Heart left ventricle (tissue), 16 donors: ENCODE measurements at regions not wholly inside any gene's neighbourhood (a gene's known extent, or its start where the extent isn't known, plus 50 kb on each side); places are given as distances from the start of the nearest gene placed in this dataset.

Experiments
- ATAC-seq, 4 donors: fragments of 200-7000 bp; cut with Tn5 transposase; one replicate each; pipeline ENCODE4 v1.9.1; 2020 to 2022; ENCODE audit warnings: moderate library complexity in 4 of 4, mild to moderate bottlenecking in 3 of 4, moderate number of reproducible peaks in 1 of 4
- DNase-seq, 5 donors: peaks; one replicate each; pipeline ENCODE4 v3.0.0-alpha.2; 2020
- H3K27ac ChIP-seq, 12 donors: fragments of 200-600 bp; sonication (generic) in 4 of 12; one replicate each; pipeline versions ENCODE4 v1.5.0 to v1.8.0; 2016 to 2022; ENCODE audit warnings: mild to moderate bottlenecking in 2 of 12
- H3K27me3 ChIP-seq, 9 donors: fragments of 200-600 bp; sonication (generic) in 2 of 9; one replicate each; pipeline versions ENCODE4 v1.5.1 to v1.8.0; 2016 to 2022; ENCODE audit warnings: mild to moderate bottlenecking in 3 of 9
- H3K36me3 ChIP-seq, 9 donors: fragments of 200-600 bp; sonication (generic) in 2 of 9; one replicate each; pipeline versions ENCODE4 v1.5.0 to v1.8.0; 2018 to 2022; ENCODE audit warnings: mild to moderate bottlenecking in 2 of 9
- H3K4me1 ChIP-seq, 12 donors: fragments of 200-600 bp; sonication (generic) in 4 of 12; one replicate each; pipeline versions ENCODE4 v1.5.0 to v1.8.0; 2016 to 2022; ENCODE audit warnings: mild to moderate bottlenecking in 3 of 12
- H3K4me3 ChIP-seq, 12 donors: fragments of 200-600 bp; sonication (generic) in 4 of 12; one replicate each; pipeline versions ENCODE4 v1.5.0 to v1.8.0; 2017 to 2022; ENCODE audit warnings: mild to moderate bottlenecking in 9 of 12, moderate library complexity in 4 of 12
- H3K9me3 ChIP-seq, 12 donors: fragments of 200-600 bp; sonication (generic) in 4 of 12; one replicate each; pipeline versions ENCODE4 v1.5.0 to v1.8.0; 2016 to 2022; ENCODE audit warnings: mild to moderate bottlenecking in 1 of 12
- CTCF ChIP-seq, 12 donors: fragments of 200-600 bp; sonication (generic) in 4 of 12; IDR thresholded peaks; one replicate each; pipeline versions ENCODE4 v1.5.0 to v1.8.0; 2018 to 2022; ENCODE audit warnings: antibody characterized with exemption in 12 of 12, mild to moderate bottlenecking in 5 of 12
- POLR2A ChIP-seq, 2 donors: fragments of 450-650 bp; IDR thresholded peaks; one replicate each; pipeline ENCODE4 v1.6.1; 2017; ENCODE audit warnings: antibody characterized with exemption in 2 of 2, mild to moderate bottlenecking in 2 of 2, moderate library complexity in 2 of 2
- WGBS, 4 donors: extraction: QIAGEN DNeasy Blood & Tissue Kit in 2 of 4; methylation state at CpG; one replicate each; pipeline versions ENCODE4 v1.1.5 to v1.1.7; 2013 to 2018; 5-methylcytosine and 5-hydroxymethylcytosine counted together
- intact Hi-C, 10 donors: fragments of 100-400 bp; cut with DNase I; formaldehyde crosslinking; loops; one replicate each; pipeline versions ENCODE4 v1.11.1 to v1.14.2; 2022
- donor health status: ischemic (EF 13 %, LVEDD 7.1; RV severe dilation, severe dysfunction).
- donor health status: healthy with polysubstance abuse.
- donor health status: DM: no; HTN: yes; CAD: no.
- donor health status: DM: no; HTN: no; CAD: no.
- donor health status: ischemic (EF 25% LVEDD 6.9; RV normal size, moderate dysfunction).
- donor health status: ischemic (EF 25% LVEDD 5.7; RV mildly dilated, moderate dysfunction).
- donor health status: healthy.
- donor health status: DM: yes; HTN: yes; CAD: no.
- donor health status: ischemic (EF 35%, LVEDD 5.7; RV mildly dilated, moderate dysfunction).
- donor health status: nonischemic (EF 11% LVEDD 7.7; RV severe dilation, severe dysfunction).
- donor health status: DM: yes; HTN: yes; CAD: no.
- donor health status: PGD.
- donor health status: ischemic (EF 29% LVEDD 5.4; RV normal size, mild dysfunction).
- donor health status: nonischemic (EF 23%, LVEDD 6.1; RV moderate dilation, normal function).

GRCh38 chr16:76854234-76854633 lies 336.8 kb upstream of the MON1B start:
- Histone ChIP-seq H3K27ac (no peak overlapping the region), H3K27me3 (no peaks in the 10 kb centered on the region), H3K36me3 (no peaks in the 10 kb centered on the region), H3K4me3 (no peak overlapping the region), H3K9me3 (peaks cover 0 to 15% (median 7%) of the 10 kb centered on the region in 12 donors), H3K4me1 (no peaks in the 10 kb centered on the region)
- no peak for DNase-seq
- WGBS, 4 donors: 85 to 89% (median 87%) methylated on average over 5 of the region's 5 CpGs
- intact Hi-C loops: no loop called here
- peak in 2 of 12 donors; percentile 13 to 22 for TF ChIP-seq CTCF (IDR thresholded peaks at IDR 0.05)
- TF ChIP-seq POLR2A (IDR thresholded peaks at IDR 0.05): no peak
- no peak for ATAC-seq

- H3K27ac ChIP-seq: no peak overlapping the region
- no peaks in the 10 kb centered on the region for H3K36me3 ChIP-seq
- H3K4me1 ChIP-seq: no peaks in the 10 kb centered on the region
- peaks cover 0 to 16% (median 7%) of the 10 kb centered on the region in 12 donors for H3K9me3 ChIP-seq
- H3K27me3 ChIP-seq: no peaks in the 10 kb centered on the region
- no peak overlapping the region for H3K4me3 ChIP-seq
- ATAC-seq: no peak
- intact Hi-C loops: no loop called here
- no peak for TF ChIP-seq POLR2A (IDR thresholded peaks at IDR 0.05)
- TF ChIP-seq CTCF (IDR thresholded peaks at IDR 0.05): no peak
- DNase-seq: no peak
- 64 to 84% (median 74%) methylated on average over 1 of the region's 1 CpG for WGBS, 4 donors
Observed at GRCh38 chr16:76856112-76856511, 334.9 kb upstream of the MON1B start.

GRCh38 chr16:76857402-76857801 lies 333.6 kb upstream of the MON1B start:
- TF ChIP-seq CTCF (IDR thresholded peaks at IDR 0.05) (no peak), POLR2A (IDR thresholded peaks at IDR 0.05) (no peak)
- Histone ChIP-seq H3K4me1 (no peaks in the 10 kb centered on the region), H3K36me3 (no peaks in the 10 kb centered on the region), H3K4me3 (no peak overlapping the region), H3K27me3 (no peaks in the 10 kb centered on the region), H3K9me3 (peaks cover 0 to 16% (median 7%) of the 10 kb centered on the region in 12 donors), H3K27ac (no peak overlapping the region)
- 23 to 40% (median 30%) methylated on average over 1 of the region's 1 CpG for WGBS, 4 donors
- intact Hi-C loops: no loop called here
- no peak for DNase-seq
- ATAC-seq: no peak

GRCh38 chr16:76862901-76863300 lies 328.1 kb upstream of the MON1B start:
- ATAC-seq: no peak
- no peaks in the 10 kb centered on the region for H3K4me1 ChIP-seq
- H3K27ac ChIP-seq: no peak overlapping the region
- no peak for TF ChIP-seq POLR2A (IDR thresholded peaks at IDR 0.05)
- TF ChIP-seq CTCF (IDR thresholded peaks at IDR 0.05): no peak
- DNase-seq: no peak
- no peaks in the 10 kb centered on the region for H3K36me3 ChIP-seq
- H3K9me3 ChIP-seq: peaks cover 0 to 16% (median 7%) of the 10 kb centered on the region in 12 donors
- H3K4me3 ChIP-seq: no peak overlapping the region
- intact Hi-C loops: no loop called here
- H3K27me3 ChIP-seq: no peaks in the 10 kb centered on the region
